HEK293 (cell line): ENCODE measurements at regions not wholly inside any gene's neighbourhood (a gene's known extent, or its start where the extent isn't known, plus 50 kb on each side); places are given as distances from the start of the nearest gene placed in this dataset.

ENCODE experiments used
- CTCF ChIA-PET: fragments of 350-600 bp; formaldehyde crosslinking; extraction: SDS; loops from one replicate; lab custom pipeline; 2021; ENCODE audit warnings: antibody characterized with exemption; lab: Yijun Ruan, JAX
- POLR2A ChIA-PET: fragments of 300-600 bp; formaldehyde crosslinking; extraction: SDS; loops from one replicate; lab custom pipeline; 2020; ENCODE audit warnings: antibody characterized with exemption, inconsistent platforms; lab: Yijun Ruan, JAX
- H3K27ac ChIP-seq: fragments of 200-500 bp; sonication (Bioruptor generic); 2 replicates; pipeline ENCODE4 v1.5.1; 2014; ENCODE audit warnings: low read depth, low read length, control low read depth, inconsistent platforms; ENCODE audit errors: extremely low read depth
- H3K36me3 ChIP-seq, 2 experiments: fragments of 200-500 bp in 1 of 2; sonication (Bioruptor generic) in 1 of 2; 1 replicate in 1 of 2; 2 replicates in 1 of 2; pipeline ENCODE4 v1.5.1; 2014 to 2017; ENCODE audit warnings: inconsistent platforms in 2 of 2, low read length in 2 of 2; ENCODE audit not compliant: control insufficient read depth in 2 of 2, insufficient read depth in 1 of 2
- H3K4me1 ChIP-seq: fragments of 200-500 bp; sonication (Bioruptor generic); 2 replicates; pipeline ENCODE4 v1.5.1; 2014; ENCODE audit warnings: mild to moderate bottlenecking, low read length, inconsistent platforms; ENCODE audit not compliant: control insufficient read depth, insufficient read depth
- H3K4me3 ChIP-seq: 2 replicates; pipeline ENCODE4 v1.5.1; 2011; ENCODE audit warnings: low read depth, mild to moderate bottlenecking, control low read depth, low read length, moderate library complexity
- H3K9me3 ChIP-seq: fragments of 200-500 bp; sonication (Bioruptor generic); 2 replicates; pipeline ENCODE4 v1.5.1; 2014; ENCODE audit warnings: low read depth, low read length, inconsistent platforms; ENCODE audit not compliant: control insufficient read depth, insufficient read depth
- OVOL3 ChIP-seq: fragments of 450-650 bp; formaldehyde crosslinking; IDR thresholded peaks from 2 replicates; pipeline ENCODE4 v1.5.1; 2016; ENCODE audit warnings: missing biosample characterization, missing genetic modification characterization
- SP3 ChIP-seq: fragments of 450-650 bp; formaldehyde crosslinking; IDR thresholded peaks from 2 replicates; pipeline ENCODE4 v1.5.1; 2016; ENCODE audit warnings: missing biosample characterization, missing genetic modification characterization
- ZBTB17 ChIP-seq: fragments of 450-650 bp; formaldehyde crosslinking; IDR thresholded peaks from 2 replicates; pipeline ENCODE4 v1.5.1; 2016; ENCODE audit warnings: missing biosample characterization, missing genetic modification characterization
- ZNF114 ChIP-seq: fragments of 450-650 bp; formaldehyde crosslinking; IDR thresholded peaks from 2 replicates; pipeline ENCODE4 v1.5.0; 2017; ENCODE audit warnings: missing biosample characterization, missing genetic modification characterization
- ZNF2 ChIP-seq: fragments of 450-650 bp; formaldehyde crosslinking; IDR thresholded peaks from 2 replicates; pipeline ENCODE4 v1.5.1; 2016; ENCODE audit warnings: missing biosample characterization, missing genetic modification characterization
- ZNF530 ChIP-seq: fragments of 450-650 bp; formaldehyde crosslinking; IDR thresholded peaks from 2 replicates; pipeline ENCODE4 v1.5.1; 2016; ENCODE audit warnings: low read depth, missing biosample characterization, missing genetic modification characterization
- ZNF610 ChIP-seq: fragments of 450-650 bp; formaldehyde crosslinking; IDR thresholded peaks from 2 replicates; pipeline ENCODE4 v1.5.1; 2016; ENCODE audit warnings: missing biosample characterization, missing genetic modification characterization, borderline replicate concordance
- ZNF677 ChIP-seq: fragments of 450-650 bp; IDR thresholded peaks from 2 replicates; pipeline ENCODE4 v1.5.0; 2018; ENCODE audit warnings: missing biosample characterization, mild to moderate bottlenecking, missing genetic modification characterization, moderate library complexity
- TF ChIP-seq, protein P1 (sequence below): IDR thresholded peaks from 2 replicates; pipeline ENCODE4 v1.6.1; 2011; ENCODE audit warnings: mild to moderate bottlenecking, low read depth, low read length, borderline replicate concordance
- TF ChIP-seq, protein P2 (sequence below): fragments of 450-650 bp; formaldehyde crosslinking; IDR thresholded peaks from 2 replicates; pipeline ENCODE4 v1.5.0; 2017; ENCODE audit warnings: missing biosample characterization, missing genetic modification characterization, borderline replicate concordance
- TF ChIP-seq, protein P3 (sequence below): fragments of 450-650 bp; formaldehyde crosslinking; IDR thresholded peaks from 2 replicates; pipeline ENCODE4 v1.5.1; 2016; ENCODE audit warnings: missing biosample characterization, missing genetic modification characterization
- TF ChIP-seq, protein P4 (sequence below): fragments of 450-650 bp; formaldehyde crosslinking; IDR thresholded peaks from 2 replicates; pipeline ENCODE4 v1.5.1; 2016; ENCODE audit warnings: missing biosample characterization, missing genetic modification characterization

DNA sequence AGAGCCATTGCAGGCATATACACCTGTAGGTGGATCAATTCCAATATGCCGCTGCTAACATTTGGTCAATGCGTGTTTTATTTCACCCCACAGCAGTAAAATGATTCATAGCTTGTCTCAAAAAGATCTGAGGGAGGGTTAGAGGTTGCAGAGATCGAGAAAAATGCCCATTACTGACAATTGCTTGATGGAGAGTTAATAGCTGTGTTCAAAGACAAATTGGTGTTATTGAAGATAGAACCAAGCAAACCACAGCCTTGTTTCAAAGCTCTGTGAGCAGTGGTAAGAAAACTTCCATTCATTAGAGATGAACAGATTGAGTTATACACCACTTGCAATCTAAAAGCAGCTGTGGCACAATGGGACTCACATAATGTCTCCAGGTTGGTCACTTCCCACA lies 95.4 kb downstream of the KCNE4 start (continued):
- no peak for TF ChIP-seq ZNF114 (tag by site-specific recombination)

DNA sequence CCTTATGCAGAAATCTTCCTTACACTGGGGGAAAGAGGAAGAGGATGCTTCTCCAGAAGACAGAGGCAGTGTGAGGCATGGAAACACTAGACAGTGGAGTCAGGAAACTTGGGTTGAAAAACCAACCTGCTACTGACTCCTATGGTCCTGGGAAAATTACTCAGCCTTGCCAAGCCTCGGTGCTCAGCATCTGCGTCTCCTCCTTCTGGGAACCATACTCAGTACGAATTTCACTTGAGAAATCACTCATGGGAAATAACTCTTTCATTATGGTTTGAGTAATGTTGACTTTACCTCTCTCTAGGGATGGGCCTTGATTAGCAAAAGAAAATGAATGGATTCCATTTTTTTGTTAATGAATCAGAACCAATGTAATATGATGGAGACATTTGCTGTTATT lies 96.5 kb downstream of the KCNE4 start:
- Histone ChIP-seq H3K36me3 (no peaks in the 10 kb centered on the region), H3K4me3 (no peak overlapping the region), H3K9me3 (no peaks in the 10 kb centered on the region)
- ChIA-PET POLR2A (no interaction called here), CTCF (no interaction called here)
- no peak for TF ChIP-seq OVOL3 (tag by site-specific recombination)
- TF ChIP-seq, protein P1, sequence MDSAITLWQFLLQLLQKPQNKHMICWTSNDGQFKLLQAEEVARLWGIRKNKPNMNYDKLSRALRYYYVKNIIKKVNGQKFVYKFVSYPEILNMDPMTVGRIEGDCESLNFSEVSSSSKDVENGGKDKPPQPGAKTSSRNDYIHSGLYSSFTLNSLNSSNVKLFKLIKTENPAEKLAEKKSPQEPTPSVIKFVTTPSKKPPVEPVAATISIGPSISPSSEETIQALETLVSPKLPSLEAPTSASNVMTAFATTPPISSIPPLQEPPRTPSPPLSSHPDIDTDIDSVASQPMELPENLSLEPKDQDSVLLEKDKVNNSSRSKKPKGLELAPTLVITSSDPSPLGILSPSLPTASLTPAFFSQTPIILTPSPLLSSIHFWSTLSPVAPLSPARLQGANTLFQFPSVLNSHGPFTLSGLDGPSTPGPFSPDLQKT, result no peak
- TF ChIP-seq, protein P2, sequence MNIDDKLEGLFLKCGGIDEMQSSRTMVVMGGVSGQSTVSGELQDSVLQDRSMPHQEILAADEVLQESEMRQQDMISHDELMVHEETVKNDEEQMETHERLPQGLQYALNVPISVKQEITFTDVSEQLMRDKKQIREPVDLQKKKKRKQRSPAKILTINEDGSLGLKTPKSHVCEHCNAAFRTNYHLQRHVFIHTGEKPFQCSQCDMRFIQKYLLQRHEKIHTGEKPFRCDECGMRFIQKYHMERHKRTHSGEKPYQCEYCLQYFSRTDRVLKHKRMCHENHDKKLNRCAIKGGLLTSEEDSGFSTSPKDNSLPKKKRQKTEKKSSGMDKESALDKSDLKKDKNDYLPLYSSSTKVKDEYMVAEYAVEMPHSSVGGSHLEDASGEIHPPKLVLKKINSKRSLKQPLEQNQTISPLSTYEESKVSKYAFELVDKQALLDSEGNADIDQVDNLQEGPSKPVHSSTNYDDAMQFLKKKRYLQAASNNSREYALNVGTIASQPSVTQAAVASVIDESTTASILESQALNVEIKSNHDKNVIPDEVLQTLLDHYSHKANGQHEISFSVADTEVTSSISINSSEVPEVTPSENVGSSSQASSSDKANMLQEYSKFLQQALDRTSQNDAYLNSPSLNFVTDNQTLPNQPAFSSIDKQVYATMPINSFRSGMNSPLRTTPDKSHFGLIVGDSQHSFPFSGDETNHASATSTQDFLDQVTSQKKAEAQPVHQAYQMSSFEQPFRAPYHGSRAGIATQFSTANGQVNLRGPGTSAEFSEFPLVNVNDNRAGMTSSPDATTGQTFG (tag by site-specific recombination), result no peak
- TF ChIP-seq, all 188 proteins: peak for 0
- Histone ChIP-seq H3K27ac (no peak overlapping the region), H3K4me1 (no peaks in the 10 kb centered on the region)

DNA sequence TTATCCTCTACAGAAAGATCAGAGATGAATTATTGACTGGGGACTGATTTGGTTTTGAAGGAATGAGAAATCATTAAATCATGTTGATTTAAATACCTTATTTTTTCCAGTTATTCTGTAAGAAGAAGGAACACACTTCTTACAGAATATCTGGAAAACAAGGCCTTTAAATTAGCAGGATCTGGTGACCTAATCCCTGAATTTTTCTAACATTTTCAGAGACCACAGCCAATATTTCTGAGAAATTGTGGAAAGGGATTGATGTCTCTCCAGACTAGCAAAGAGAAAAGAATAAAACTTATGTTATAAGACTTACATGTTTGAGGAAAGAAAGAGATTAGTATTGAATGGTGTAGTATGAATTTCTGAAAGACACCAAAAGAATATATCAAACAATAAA lies 104.0 kb downstream of the KCNE4 start:
- TF ChIP-seq, protein P3, sequence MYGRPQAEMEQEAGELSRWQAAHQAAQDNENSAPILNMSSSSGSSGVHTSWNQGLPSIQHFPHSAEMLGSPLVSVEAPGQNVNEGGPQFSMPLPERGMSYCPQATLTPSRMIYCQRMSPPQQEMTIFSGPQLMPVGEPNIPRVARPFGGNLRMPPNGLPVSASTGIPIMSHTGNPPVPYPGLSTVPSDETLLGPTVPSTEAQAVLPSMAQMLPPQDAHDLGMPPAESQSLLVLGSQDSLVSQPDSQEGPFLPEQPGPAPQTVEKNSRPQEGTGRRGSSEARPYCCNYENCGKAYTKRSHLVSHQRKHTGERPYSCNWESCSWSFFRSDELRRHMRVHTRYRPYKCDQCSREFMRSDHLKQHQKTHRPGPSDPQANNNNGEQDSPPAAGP (tag by site-specific recombination), result no peak
- TF ChIP-seq ZBTB17 (no peak), ZNF610 (tag by site-specific recombination) (no peak), ZNF530 (no peak), SP3 (no peak), ZNF2 (no peak), ZNF677 (tag by site-specific recombination) (no peak)
- TF ChIP-seq, protein P4, sequence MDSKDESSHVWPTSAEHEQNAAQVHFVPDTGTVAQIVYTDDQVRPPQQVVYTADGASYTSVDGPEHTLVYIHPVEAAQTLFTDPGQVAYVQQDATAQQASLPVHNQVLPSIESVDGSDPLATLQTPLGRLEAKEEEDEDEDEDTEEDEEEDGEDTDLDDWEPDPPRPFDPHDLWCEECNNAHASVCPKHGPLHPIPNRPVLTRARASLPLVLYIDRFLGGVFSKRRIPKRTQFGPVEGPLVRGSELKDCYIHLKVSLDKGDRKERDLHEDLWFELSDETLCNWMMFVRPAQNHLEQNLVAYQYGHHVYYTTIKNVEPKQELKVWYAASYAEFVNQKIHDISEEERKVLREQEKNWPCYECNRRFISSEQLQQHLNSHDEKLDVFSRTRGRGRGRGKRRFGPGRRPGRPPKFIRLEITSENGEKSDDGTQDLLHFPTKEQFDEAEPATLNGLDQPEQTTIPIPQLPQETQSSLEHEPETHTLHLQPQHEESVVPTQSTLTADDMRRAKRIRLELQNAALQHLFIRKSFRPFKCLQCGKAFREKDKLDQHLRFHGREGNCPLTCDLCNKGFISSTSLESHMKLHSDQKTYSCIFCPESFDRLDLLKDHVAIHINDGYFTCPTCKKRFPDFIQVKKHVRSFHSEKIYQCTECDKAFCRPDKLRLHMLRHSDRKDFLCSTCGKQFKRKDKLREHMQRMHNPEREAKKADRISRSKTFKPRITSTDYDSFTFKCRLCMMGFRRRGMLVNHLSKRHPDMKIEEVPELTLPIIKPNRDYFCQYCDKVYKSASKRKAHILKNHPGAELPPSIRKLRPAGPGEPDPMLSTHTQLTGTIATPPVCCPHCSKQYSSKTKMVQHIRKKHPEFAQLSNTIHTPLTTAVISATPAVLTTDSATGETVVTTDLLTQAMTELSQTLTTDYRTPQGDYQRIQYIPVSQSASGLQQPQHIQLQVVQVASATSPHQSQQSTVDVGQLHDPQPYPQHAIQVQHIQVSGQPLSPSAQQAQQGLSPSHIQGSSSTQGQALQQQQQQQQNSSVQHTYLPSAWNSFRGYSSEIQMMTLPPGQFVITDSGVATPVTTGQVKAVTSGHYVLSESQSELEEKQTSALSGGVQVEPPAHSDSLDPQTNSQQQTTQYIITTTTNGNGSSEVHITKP (tag by site-specific recombination), result no peak
- Histone ChIP-seq H3K27ac (no peak overlapping the region), H3K9me3 (no peaks in the 10 kb centered on the region), H3K4me1 (no peaks in the 10 kb centered on the region), H3K4me3 (no peak overlapping the region), H3K36me3 (no peaks in the 10 kb centered on the region)
- ChIA-PET POLR2A (no interaction called here), CTCF (no interaction called here)
